Keratinocyte (primary cell): ENCODE measurements at regions not wholly inside any gene's neighbourhood (a gene's known extent, or its start where the extent isn't known, plus 50 kb on each side); places are given as distances from the start of the nearest gene placed in this dataset.

ENCODE experiments used
- DNase-seq: peaks from one replicate; pipeline ENCODE4 v3.0.0-alpha.2; 2011; ENCODE audit warnings: low read depth, missing footprints, low spot score
- FAIRE-seq: peaks from 2 replicates; lab custom pipeline; 2011; peaks lifted over from hg19 to GRCh38; lab: Jason Lieb, UNC
- H2AFZ ChIP-seq: 2 replicates; pipeline ENCODE4 v1.6.0; 2012; ENCODE audit warnings: low read length, control low read depth, inconsistent platforms; ENCODE audit not compliant: control insufficient read depth
- H3K27ac ChIP-seq: 2 replicates; pipeline ENCODE4 v1.5.1; 2011; ENCODE audit warnings: low read length; ENCODE audit not compliant: control insufficient read depth, insufficient read depth
- H3K27me3 ChIP-seq: 3 replicates; pipeline ENCODE4 v1.6.0; 2011; ENCODE audit warnings: low read length; ENCODE audit not compliant: control insufficient read depth, insufficient read depth; ENCODE audit errors: extremely low read depth
- H3K36me3 ChIP-seq, 2 experiments: 2 replicates in 1 of 2; 3 replicates in 1 of 2; pipeline ENCODE4 v1.5.1; 2011; ENCODE audit warnings: low read length in 2 of 2, mild to moderate bottlenecking in 1 of 2; ENCODE audit not compliant: control insufficient read depth in 2 of 2, insufficient read depth in 2 of 2; ENCODE audit errors: extremely low read depth in 1 of 2
- H3K4me1 ChIP-seq: 3 replicates; pipeline ENCODE4 v1.5.1; 2011; ENCODE audit warnings: low read length; ENCODE audit not compliant: control insufficient read depth, insufficient read depth; ENCODE audit errors: extremely low read depth
- H3K4me2 ChIP-seq: 3 replicates; pipeline ENCODE4 v1.6.0; 2011; ENCODE audit warnings: low read depth, low read length; ENCODE audit not compliant: control insufficient read depth, insufficient read depth; ENCODE audit errors: extremely low read depth
- H3K4me3 ChIP-seq, 3 experiments: fragments of 200-600 bp in 1 of 3; sonication (generic) in 1 of 3; 2 replicates in 2 of 3; 3 replicates in 1 of 3; pipeline ENCODE4 v1.5.1; 2011 to 2016; ENCODE audit warnings: low read length in 3 of 3, mild to moderate bottlenecking in 3 of 3, control low read depth in 2 of 3, inconsistent platforms in 1 of 3, low read depth in 1 of 3, mixed read lengths in 1 of 3, mixed run types in 1 of 3, moderate library complexity in 1 of 3; ENCODE audit not compliant: control insufficient read depth in 2 of 3, insufficient read depth in 2 of 3; ENCODE audit errors: extremely low read depth in 1 of 3
- H3K79me2 ChIP-seq: 2 replicates; pipeline ENCODE4 v1.6.0; 2012; ENCODE audit warnings: low read length; ENCODE audit not compliant: control insufficient read depth, insufficient read depth
- H3K9ac ChIP-seq: 3 replicates; pipeline ENCODE4 v1.6.0; 2011; ENCODE audit warnings: low read length; ENCODE audit not compliant: control insufficient read depth, insufficient read depth; ENCODE audit errors: extremely low read depth
- H3K9me1 ChIP-seq: 3 replicates; pipeline ENCODE4 v1.6.0; 2011; ENCODE audit warnings: low read length; ENCODE audit not compliant: control insufficient read depth, insufficient read depth; ENCODE audit errors: extremely low read depth
- H3K9me3 ChIP-seq: 2 replicates; pipeline ENCODE4 v1.5.1; 2012; ENCODE audit warnings: low read depth, low read length; ENCODE audit not compliant: control insufficient read depth
- H4K20me1 ChIP-seq: 3 replicates; pipeline ENCODE4 v1.6.0; 2011; ENCODE audit warnings: low read length; ENCODE audit not compliant: control insufficient read depth, insufficient read depth; ENCODE audit errors: extremely low read depth
- EZH2 ChIP-seq: IDR thresholded peaks from one replicate; pipeline ENCODE4 v1.6.1; 2012; ENCODE audit warnings: inconsistent platforms, mild to moderate bottlenecking, low read length, moderate library complexity
- dilution Hi-C: fragments of 300-500 bp; cut with MboI; formaldehyde crosslinking; loops from one replicate; pipeline ENCODE4 v1.7.0; 2020; ENCODE audit warnings: low sequenced_read_pairs; ENCODE audit not compliant: extremely low pct_ligation_motif_present
- TF ChIP-seq, protein P1 (sequence below), 3 experiments: IDR thresholded peaks in 1 of 3; conservative IDR thresholded peaks in 1 of 3; optimal IDR thresholded peaks in 1 of 3; 2 replicates in 2 of 3; 3 replicates in 1 of 3; pipeline versions ENCODE3 to v1.5.1; 2011; ENCODE audit warnings: low read length in 3 of 3, mild to moderate bottlenecking in 3 of 3, moderate library complexity in 2 of 3, control low read depth in 1 of 3, inconsistent platforms in 1 of 3; ENCODE audit not compliant: insufficient read depth in 2 of 3; ENCODE audit errors: extremely low read depth in 1 of 3

DNA sequence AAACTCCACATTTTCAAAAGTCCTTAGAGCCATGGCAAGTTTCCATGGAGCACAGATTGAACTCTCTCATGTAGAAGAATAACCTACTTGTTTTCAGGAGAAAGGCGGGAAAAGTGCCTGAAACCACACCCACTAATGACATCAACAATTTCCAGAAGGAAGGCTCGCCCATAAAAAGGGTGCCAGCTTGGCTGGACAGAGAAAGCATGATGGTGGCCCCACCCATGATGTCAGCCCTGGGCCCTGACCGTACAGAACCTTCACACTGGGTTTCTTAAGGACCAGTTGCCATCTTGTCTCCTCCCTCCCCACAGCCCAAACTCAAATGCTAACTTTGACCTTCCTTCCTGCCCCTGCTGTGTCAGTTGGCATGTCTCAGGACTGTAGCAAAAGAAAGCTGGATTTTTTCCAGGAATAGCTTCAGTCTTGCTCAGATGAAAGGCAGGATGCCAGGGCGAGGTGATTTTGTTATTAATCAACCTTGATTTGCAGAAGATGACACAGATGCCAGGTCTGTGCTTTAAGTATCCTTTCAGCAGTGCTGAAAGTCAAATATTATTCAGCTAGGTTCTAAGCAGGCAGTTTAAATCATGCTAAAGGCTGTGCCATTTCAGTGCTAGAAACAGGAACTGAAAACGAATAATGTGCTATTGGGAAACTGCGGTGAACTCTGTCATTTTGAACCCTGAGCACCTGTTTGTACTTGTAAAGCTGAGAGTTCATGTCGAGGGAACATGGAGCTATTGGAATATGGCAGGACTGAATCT lies 89.5 kb upstream of the RFC3 start:
- Histone ChIP-seq H3K4me2 (peak overlapping the region; percentile 7), H2AFZ (peak overlapping the region; percentile 57), H3K9me3 (no peaks in the 10 kb centered on the region), H3K9me1 (no peaks in the 10 kb centered on the region), H3K79me2 (no peaks in the 10 kb centered on the region), H3K27ac (no peak overlapping the region), H3K36me3 (no peaks in the 10 kb centered on the region), H3K9ac (no peak overlapping the region), H3K4me1 (peaks cover 8% of the 10 kb centered on the region), H3K27me3 (no peaks in the 10 kb centered on the region), H4K20me1 (no peaks in the 10 kb centered on the region), H3K4me3 (no peak overlapping the region)
- DNase-seq = peak; percentile 21
- TF ChIP-seq, protein P1, sequence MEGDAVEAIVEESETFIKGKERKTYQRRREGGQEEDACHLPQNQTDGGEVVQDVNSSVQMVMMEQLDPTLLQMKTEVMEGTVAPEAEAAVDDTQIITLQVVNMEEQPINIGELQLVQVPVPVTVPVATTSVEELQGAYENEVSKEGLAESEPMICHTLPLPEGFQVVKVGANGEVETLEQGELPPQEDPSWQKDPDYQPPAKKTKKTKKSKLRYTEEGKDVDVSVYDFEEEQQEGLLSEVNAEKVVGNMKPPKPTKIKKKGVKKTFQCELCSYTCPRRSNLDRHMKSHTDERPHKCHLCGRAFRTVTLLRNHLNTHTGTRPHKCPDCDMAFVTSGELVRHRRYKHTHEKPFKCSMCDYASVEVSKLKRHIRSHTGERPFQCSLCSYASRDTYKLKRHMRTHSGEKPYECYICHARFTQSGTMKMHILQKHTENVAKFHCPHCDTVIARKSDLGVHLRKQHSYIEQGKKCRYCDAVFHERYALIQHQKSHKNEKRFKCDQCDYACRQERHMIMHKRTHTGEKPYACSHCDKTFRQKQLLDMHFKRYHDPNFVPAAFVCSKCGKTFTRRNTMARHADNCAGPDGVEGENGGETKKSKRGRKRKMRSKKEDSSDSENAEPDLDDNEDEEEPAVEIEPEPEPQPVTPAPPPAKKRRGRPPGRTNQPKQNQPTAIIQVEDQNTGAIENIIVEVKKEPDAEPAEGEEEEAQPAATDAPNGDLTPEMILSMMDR (optimal IDR thresholded peaks at IDR 0.05 in 1 of 3, IDR thresholded peaks at IDR 0.05 in 1 of 3, conservative IDR thresholded peaks at IDR 0.05 in 1 of 3; ENCODE audit: extremely low read depth in 1 of 3, insufficient read depth in 2 of 3, low read length in 3 of 3) = no peak
- no peak for TF ChIP-seq EZH2
- FAIRE-seq = peak; percentile 92
- dilution Hi-C loops = no loop called here

DNA sequence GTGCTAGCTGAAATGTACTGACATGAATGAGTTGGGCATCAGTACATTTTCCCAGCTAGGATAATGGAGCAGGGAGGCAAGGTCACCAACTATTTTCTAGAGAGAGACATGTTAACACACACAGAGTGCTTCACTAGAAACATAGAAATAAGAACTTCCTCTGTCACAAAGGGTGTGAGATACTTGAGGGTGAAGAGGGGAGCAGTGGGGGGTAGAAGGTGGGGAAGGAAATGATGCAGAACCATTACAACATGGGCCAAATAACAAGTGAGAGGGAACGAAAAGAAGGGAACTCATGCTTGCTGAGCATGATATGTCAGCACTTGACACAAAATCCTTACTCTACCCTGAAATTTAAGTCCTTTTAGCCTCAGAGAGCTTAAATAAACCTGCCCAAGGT lies 87.8 kb upstream of the RFC3 start:
- no peak overlapping the region for H3K27ac ChIP-seq
- H3K79me2 ChIP-seq = no peaks in the 10 kb centered on the region
- H3K4me2 ChIP-seq = no peak overlapping the region
- dilution Hi-C loops = no loop called here
- H3K27me3 ChIP-seq = no peaks in the 10 kb centered on the region
- H3K4me3 ChIP-seq = no peak overlapping the region
- no peak overlapping the region for H2AFZ ChIP-seq
- DNase-seq = no peak
- no peaks in the 10 kb centered on the region for H4K20me1 ChIP-seq
- no peak for FAIRE-seq
- H3K9me3 ChIP-seq = no peaks in the 10 kb centered on the region
- no peaks in the 10 kb centered on the region for H3K36me3 ChIP-seq
- no peaks in the 10 kb centered on the region for H3K9me1 ChIP-seq
- peaks cover 7% of the 10 kb centered on the region for H3K4me1 ChIP-seq
- no peak overlapping the region for H3K9ac ChIP-seq
- TF ChIP-seq, protein P1 (optimal IDR thresholded peaks at IDR 0.05 in 1 of 3, IDR thresholded peaks at IDR 0.05 in 1 of 3, conservative IDR thresholded peaks at IDR 0.05 in 1 of 3; ENCODE audit: extremely low read depth in 1 of 3, insufficient read depth in 2 of 3, low read length in 3 of 3) = no peak
- no peak for TF ChIP-seq EZH2
